OCI-LY1 (cell line): ENCODE measurements at regions not wholly inside any gene's neighbourhood (a gene's known extent, or its start where the extent isn't known, plus 50 kb on each side); places are given as distances from the start of the nearest gene placed in this dataset.

ENCODE experiments used
- H2AFZ ChIP-seq: fragments of 200-600 bp; sonication (generic), shearing (Covaris generic); 2 replicates; pipeline ENCODE4 v1.6.0; 2014; ENCODE audit warnings: antibody characterized with exemption, mild to moderate bottlenecking, low read length
- H3F3A ChIP-seq: fragments of 200-600 bp; sonication (generic), shearing (Covaris generic); 2 replicates; pipeline ENCODE4 v1.6.0; 2014; ENCODE audit warnings: mild to moderate bottlenecking, antibody characterized with exemption, low read length, moderate library complexity; ENCODE audit not compliant: insufficient read depth
- H3K27ac ChIP-seq: fragments of 200-600 bp; sonication (generic); 2 replicates; pipeline ENCODE4 v1.5.1; 2014; ENCODE audit warnings: low read length, mixed run types, mild to moderate bottlenecking, low read depth; ENCODE audit not compliant: poor library complexity, severe bottlenecking
- H3K27me3 ChIP-seq: fragments of 200-600 bp; sonication (generic); 2 replicates; pipeline ENCODE4 v1.6.0; 2014; ENCODE audit warnings: antibody characterized with exemption, mild to moderate bottlenecking, low read length, moderate library complexity; ENCODE audit not compliant: insufficient read depth
- H3K36me3 ChIP-seq: fragments of 200-600 bp; sonication (generic); 2 replicates; pipeline ENCODE4 v1.6.1; 2014; ENCODE audit warnings: mild to moderate bottlenecking, antibody characterized with exemption, low read length, moderate library complexity, mixed read lengths; ENCODE audit not compliant: insufficient read depth
- H3K4me1 ChIP-seq: fragments of 200-600 bp; sonication (generic); 2 replicates; pipeline ENCODE4 v1.5.1; 2014; ENCODE audit warnings: mild to moderate bottlenecking, low read length, moderate library complexity; ENCODE audit not compliant: insufficient read depth, severe bottlenecking
- H3K4me2 ChIP-seq: fragments of 200-600 bp; sonication (generic), shearing (Covaris generic); 2 replicates; pipeline ENCODE4 v1.6.1; 2014; ENCODE audit warnings: low read length
- H3K4me3 ChIP-seq: fragments of 200-600 bp; sonication (generic); 2 replicates; pipeline ENCODE4 v1.5.1; 2014; ENCODE audit warnings: low read length, low read depth, mild to moderate bottlenecking, mixed read lengths; ENCODE audit not compliant: poor library complexity, severe bottlenecking
- H3K79me2 ChIP-seq: fragments of 200-600 bp; shearing (Covaris generic); 2 replicates; pipeline ENCODE4 v1.6.1; 2016; ENCODE audit warnings: mixed run types, low read length, mixed read lengths; ENCODE audit not compliant: insufficient read depth
- H3K9ac ChIP-seq: fragments of 200-600 bp; sonication (generic), shearing (Covaris generic); 2 replicates; pipeline ENCODE4 v1.6.1; 2014; ENCODE audit warnings: mild to moderate bottlenecking, low read length, mixed read lengths
- H3K9me2 ChIP-seq: fragments of 200-600 bp; sonication (generic), shearing (Covaris generic); 2 replicates; pipeline ENCODE4 v1.6.1; 2014; ENCODE audit warnings: low read depth, mild to moderate bottlenecking, low read length, mixed read lengths
- H3K9me3 ChIP-seq: fragments of 200-600 bp; shearing (Covaris generic); 2 replicates; pipeline ENCODE4 v1.6.1; 2014; ENCODE audit warnings: low read length, mixed read lengths
- H4K20me1 ChIP-seq: fragments of 200-600 bp; sonication (generic), shearing (Covaris generic); 2 replicates; pipeline ENCODE4 v1.6.0; 2016; ENCODE audit warnings: mild to moderate bottlenecking, low read length; ENCODE audit not compliant: insufficient read depth
- CTCF ChIP-seq: fragments of 200-600 bp; sonication (generic), shearing (Covaris generic); IDR thresholded peaks from 2 replicates; pipeline ENCODE4 v1.5.1; 2017; ENCODE audit warnings: mild to moderate bottlenecking, antibody characterized with exemption, low read length, moderate library complexity, mixed read lengths
- EZH2 ChIP-seq: fragments of 200-600 bp; sonication (generic), shearing (Covaris generic); IDR thresholded peaks from 2 replicates; pipeline ENCODE4 v1.8.0; 2017; ENCODE audit warnings: borderline replicate concordance, mixed run types, mild to moderate bottlenecking, antibody characterized with exemption, low read length, moderate library complexity, mixed read lengths

GRCh38 chr13:68107667-68108066 is 877.5 kb upstream of the PCDH9 start:
- no peak overlapping the region for H2AFZ ChIP-seq
- no peak for TF ChIP-seq EZH2
- no peak for TF ChIP-seq CTCF

GRCh38 chr13:68099631-68100030 is 869.5 kb upstream of the PCDH9 start:
- TF ChIP-seq CTCF, result no peak
- TF ChIP-seq EZH2, result no peak
- no peak overlapping the region for H3K4me2 ChIP-seq

More at GRCh38 chr13:68107667-68108066, 877.5 kb upstream of the PCDH9 start:
- Histone ChIP-seq H3K9me2 (no peaks in the 10 kb centered on the region), H3K4me2 (no peak overlapping the region), H4K20me1 (no peaks in the 10 kb centered on the region), H3K4me3 (no peak overlapping the region), H3K4me1 (no peaks in the 10 kb centered on the region), H3K79me2 (no peaks in the 10 kb centered on the region), H3K9ac (no peak overlapping the region), H3F3A (no peaks in the 10 kb centered on the region), H3K36me3 (no peaks in the 10 kb centered on the region), H3K9me3 (no peaks in the 10 kb centered on the region), H3K27ac (no peak overlapping the region), H3K27me3 (no peaks in the 10 kb centered on the region)

GRCh38 chr13:68081061-68081460 is 850.9 kb upstream of the PCDH9 start:
- H3K27me3 ChIP-seq, result no peaks in the 10 kb centered on the region
- H3K36me3 ChIP-seq, result no peaks in the 10 kb centered on the region
- H3K9me2 ChIP-seq, result no peaks in the 10 kb centered on the region
- TF ChIP-seq EZH2 (no peak), CTCF (no peak)
- H3K4me3 ChIP-seq, result no peak overlapping the region
- H3K4me1 ChIP-seq, result no peaks in the 10 kb centered on the region
- H3K9me3 ChIP-seq, result no peaks in the 10 kb centered on the region
- no peak overlapping the region for H3K27ac ChIP-seq
- no peaks in the 10 kb centered on the region for H4K20me1 ChIP-seq
- H3K4me2 ChIP-seq, result no peak overlapping the region
- H3K9ac ChIP-seq, result no peak overlapping the region
- no peaks in the 10 kb centered on the region for H3K79me2 ChIP-seq
- no peaks in the 10 kb centered on the region for H3F3A ChIP-seq
- no peak overlapping the region for H2AFZ ChIP-seq

More at GRCh38 chr13:68099631-68100030, 869.5 kb upstream of the PCDH9 start:
- H3K27me3 ChIP-seq, result no peaks in the 10 kb centered on the region
- H3K27ac ChIP-seq, result no peak overlapping the region
- H2AFZ ChIP-seq, result no peak overlapping the region
- no peaks in the 10 kb centered on the region for H3K79me2 ChIP-seq
- 0 out of 2 replicates have a peak, but pooled peaks cover 3% of the 10 kb centered on the region for H4K20me1 ChIP-seq
- H3K9me3 ChIP-seq, result no peaks in the 10 kb centered on the region
- H3K9me2 ChIP-seq, result peaks cover 5% of the 10 kb centered on the region; the same call in 1 of the 2 replicates
- no peaks in the 10 kb centered on the region for H3K4me1 ChIP-seq
- H3K9ac ChIP-seq, result no peak overlapping the region
- no peaks in the 10 kb centered on the region for H3F3A ChIP-seq
- no peaks in the 10 kb centered on the region for H3K36me3 ChIP-seq
- H3K4me3 ChIP-seq, result no peak overlapping the region
